MM.1S (cell line): ENCODE measurements at regions not wholly inside any gene's neighbourhood (a gene's known extent, or its start where the extent isn't known, plus 50 kb on each side); places are given as distances from the start of the nearest gene placed in this dataset.

Experiments used
- DNase-seq: peaks from one replicate; pipeline ENCODE4 v3.0.0-alpha.2; 2015
- H2AFZ ChIP-seq: fragments of 300-600 bp; sonication (generic); 2 replicates; pipeline ENCODE4 v1.6.0; 2016; ENCODE audit warnings: antibody characterized with exemption, low read length
- H3F3A ChIP-seq: fragments of 300-600 bp; sonication (generic); 2 replicates; pipeline ENCODE4 v1.6.1; 2016; ENCODE audit warnings: mild to moderate bottlenecking, antibody characterized with exemption, low read length, moderate library complexity, mixed read lengths; ENCODE audit not compliant: insufficient read depth
- H3K27ac ChIP-seq: fragments of 300-600 bp; sonication (generic); 2 replicates; pipeline ENCODE4 v1.5.1; 2016; ENCODE audit warnings: mild to moderate bottlenecking, low read length
- H3K27me3 ChIP-seq: fragments of 300-600 bp; sonication (generic); replicated peaks from 2 replicates; pipeline ENCODE4 v1.6.0; 2016; ENCODE audit warnings: low read length; ENCODE audit not compliant: insufficient read depth
- H3K36me3 ChIP-seq: fragments of 300-600 bp; sonication (generic); replicated peaks from 2 replicates; pipeline ENCODE4 v1.6.1; 2016; ENCODE audit warnings: mild to moderate bottlenecking, low read length, mixed read lengths; ENCODE audit not compliant: insufficient read depth
- H3K4me1 ChIP-seq: fragments of 300-600 bp; sonication (generic); 2 replicates; pipeline ENCODE4 v1.6.1; 2016; ENCODE audit warnings: low read length, mixed read lengths
- H3K4me2 ChIP-seq: fragments of 300-600 bp; sonication (generic); 2 replicates; pipeline ENCODE4 v1.6.0; 2016; ENCODE audit warnings: low read depth, low read length
- H3K4me3 ChIP-seq: fragments of 300-600 bp; sonication (generic); 2 replicates; pipeline ENCODE4 v1.5.1; 2016; ENCODE audit warnings: low read length, mixed read lengths
- H3K79me2 ChIP-seq: fragments of 300-600 bp; sonication (generic); 2 replicates; pipeline ENCODE4 v1.6.1; 2016; ENCODE audit warnings: mixed run types, low read length, mixed read lengths
- H3K9ac ChIP-seq: fragments of 300-600 bp; sonication (generic); 2 replicates; pipeline ENCODE4 v1.6.1; 2016; ENCODE audit warnings: low read length, mixed read lengths
- H3K9me2 ChIP-seq: fragments of 300-600 bp; sonication (generic); replicated peaks from 2 replicates; pipeline ENCODE4 v1.6.1; 2016; ENCODE audit warnings: mild to moderate bottlenecking, low read length, mixed read lengths; ENCODE audit not compliant: insufficient read depth
- H3K9me3 ChIP-seq: fragments of 300-600 bp; sonication (generic); replicated peaks from 2 replicates; pipeline ENCODE4 v1.6.1; 2016; ENCODE audit warnings: mild to moderate bottlenecking, low read length, mixed read lengths; ENCODE audit not compliant: insufficient read depth
- H4K20me1 ChIP-seq: fragments of 300-600 bp; sonication (generic); 2 replicates; pipeline ENCODE4 v1.6.1; 2016; ENCODE audit warnings: mild to moderate bottlenecking, low read length, moderate library complexity, mixed read lengths; ENCODE audit not compliant: insufficient read depth
- EZH2 ChIP-seq: fragments of 300-600 bp; sonication (generic); optimal IDR thresholded peaks from 2 replicates; pipeline ENCODE3; 2017; ENCODE audit warnings: low read depth, mild to moderate bottlenecking, antibody characterized with exemption, low read length, mixed read lengths
- EZH2phosphoT487 ChIP-seq: fragments of 300-600 bp; sonication (generic); IDR thresholded peaks from 2 replicates; pipeline ENCODE4 v1.6.1; 2018; ENCODE audit warnings: antibody characterized with exemption, low read length
- TF ChIP-seq, protein P1 (sequence below): fragments of 300-600 bp; sonication (generic); IDR thresholded peaks from 2 replicates; pipeline ENCODE4 v1.5.1; 2016; ENCODE audit warnings: antibody characterized with exemption, low read length, mixed read lengths

DNA sequence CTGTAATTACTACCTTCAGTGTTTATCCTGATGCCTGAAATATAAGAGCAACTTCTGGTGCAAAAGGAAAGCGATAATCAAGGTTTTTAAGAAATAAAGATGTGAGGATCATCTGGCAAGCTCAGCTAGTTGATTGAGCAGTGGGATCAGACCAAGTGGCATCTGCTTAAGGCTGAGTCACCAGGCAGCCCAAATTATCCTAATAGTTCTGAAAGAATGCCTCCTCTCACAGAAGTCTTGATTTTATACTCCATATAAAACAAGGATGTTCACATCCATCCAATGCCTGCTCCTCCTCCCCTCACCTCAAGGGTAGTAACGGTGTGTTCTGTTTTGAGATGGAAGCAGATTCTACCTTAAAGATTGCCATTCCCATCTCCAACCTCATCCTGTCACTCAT, 134.5 kb upstream of the RASGEF1B start:
- Histone ChIP-seq H3K4me3 (no peak overlapping the region), H3K9ac (no peak overlapping the region), H3K27me3 (no peaks in the 10 kb centered on the region), H3K9me2 (no peaks in the 10 kb centered on the region), H2AFZ (no peak overlapping the region), H3K4me2 (no peak overlapping the region), H3K27ac (no peak overlapping the region), H3K4me1 (no peaks in the 10 kb centered on the region), H3K36me3 (no peaks in the 10 kb centered on the region), H3K79me2 (no peaks in the 10 kb centered on the region), H4K20me1 (no peaks in the 10 kb centered on the region), H3F3A (no peaks in the 10 kb centered on the region), H3K9me3 (no peaks in the 10 kb centered on the region)
- DNase-seq, result no peak
- TF ChIP-seq, protein P1, sequence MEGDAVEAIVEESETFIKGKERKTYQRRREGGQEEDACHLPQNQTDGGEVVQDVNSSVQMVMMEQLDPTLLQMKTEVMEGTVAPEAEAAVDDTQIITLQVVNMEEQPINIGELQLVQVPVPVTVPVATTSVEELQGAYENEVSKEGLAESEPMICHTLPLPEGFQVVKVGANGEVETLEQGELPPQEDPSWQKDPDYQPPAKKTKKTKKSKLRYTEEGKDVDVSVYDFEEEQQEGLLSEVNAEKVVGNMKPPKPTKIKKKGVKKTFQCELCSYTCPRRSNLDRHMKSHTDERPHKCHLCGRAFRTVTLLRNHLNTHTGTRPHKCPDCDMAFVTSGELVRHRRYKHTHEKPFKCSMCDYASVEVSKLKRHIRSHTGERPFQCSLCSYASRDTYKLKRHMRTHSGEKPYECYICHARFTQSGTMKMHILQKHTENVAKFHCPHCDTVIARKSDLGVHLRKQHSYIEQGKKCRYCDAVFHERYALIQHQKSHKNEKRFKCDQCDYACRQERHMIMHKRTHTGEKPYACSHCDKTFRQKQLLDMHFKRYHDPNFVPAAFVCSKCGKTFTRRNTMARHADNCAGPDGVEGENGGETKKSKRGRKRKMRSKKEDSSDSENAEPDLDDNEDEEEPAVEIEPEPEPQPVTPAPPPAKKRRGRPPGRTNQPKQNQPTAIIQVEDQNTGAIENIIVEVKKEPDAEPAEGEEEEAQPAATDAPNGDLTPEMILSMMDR, result no peak
- no peak for TF ChIP-seq EZH2
- TF ChIP-seq EZH2phosphoT487, result no peak

DNA sequence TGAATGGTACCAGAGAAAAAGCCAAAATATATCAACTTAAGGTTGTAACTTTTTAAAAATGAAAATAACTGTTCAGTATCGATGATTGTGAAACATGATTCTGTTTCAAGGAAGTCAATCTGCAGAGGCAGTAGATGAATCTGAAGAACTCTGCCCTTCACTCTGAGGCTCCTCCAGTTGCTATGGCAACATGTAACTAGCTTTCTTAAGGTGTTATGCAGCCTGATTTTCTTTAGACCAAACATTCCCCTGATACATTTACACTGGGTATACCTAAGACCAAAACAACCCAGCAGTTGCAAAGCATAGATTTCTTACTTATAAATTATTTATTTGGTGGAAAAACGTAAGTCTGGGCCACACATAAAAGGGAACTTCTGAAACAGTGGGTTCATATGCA, 133.6 kb upstream of the RASGEF1B start:
- TF ChIP-seq EZH2, result no peak
- TF ChIP-seq, protein P1, result no peak
- TF ChIP-seq EZH2phosphoT487, result no peak
- H3K36me3 ChIP-seq, result no peaks in the 10 kb centered on the region
- no peak overlapping the region for H3K27ac ChIP-seq
- no peaks in the 10 kb centered on the region for H3K9me2 ChIP-seq
- no peak overlapping the region for H3K4me2 ChIP-seq
- H4K20me1 ChIP-seq, result no peaks in the 10 kb centered on the region
- H3K4me1 ChIP-seq, result no peaks in the 10 kb centered on the region
- H3K79me2 ChIP-seq, result no peaks in the 10 kb centered on the region
- no peaks in the 10 kb centered on the region for H3F3A ChIP-seq
- DNase-seq, result no peak
- H3K9ac ChIP-seq, result no peak overlapping the region
- H3K4me3 ChIP-seq, result no peak overlapping the region
- H3K9me3 ChIP-seq, result no peaks in the 10 kb centered on the region
- no peak overlapping the region for H2AFZ ChIP-seq
- H3K27me3 ChIP-seq, result no peaks in the 10 kb centered on the region

DNA sequence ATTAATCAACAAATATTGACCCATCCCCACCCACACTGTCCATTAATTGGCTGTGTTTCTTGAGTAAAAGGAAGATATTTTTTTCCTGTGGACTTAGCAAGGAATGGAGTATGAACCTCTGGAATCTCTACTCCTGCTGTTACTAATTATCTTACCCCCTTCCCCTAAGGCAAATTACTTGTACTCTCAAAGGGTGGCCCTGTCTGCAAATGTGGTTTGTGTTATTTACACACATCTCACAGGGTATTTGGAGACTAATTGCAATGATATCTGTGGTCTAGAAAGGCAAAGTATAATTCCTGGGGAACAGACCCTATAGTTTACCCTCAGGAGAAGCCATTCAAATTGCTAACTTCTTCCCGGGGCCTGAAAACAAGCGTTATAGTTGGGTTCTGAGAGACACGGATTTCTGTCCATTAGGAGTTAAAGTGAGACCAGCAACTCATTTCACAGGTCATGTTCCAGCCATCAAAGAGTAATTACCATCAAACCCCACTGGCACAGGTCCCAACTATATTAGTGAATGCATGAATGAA, 133.0 kb upstream of the RASGEF1B start:
- Histone ChIP-seq H3K9ac (no peak overlapping the region), H3K9me3 (no peaks in the 10 kb centered on the region), H3K27me3 (no peaks in the 10 kb centered on the region), H3K4me2 (no peak overlapping the region), H3K9me2 (no peaks in the 10 kb centered on the region), H3K4me1 (no peaks in the 10 kb centered on the region), H3K36me3 (no peaks in the 10 kb centered on the region), H3K27ac (no peak overlapping the region), H3K79me2 (no peaks in the 10 kb centered on the region), H3F3A (no peaks in the 10 kb centered on the region), H4K20me1 (no peaks in the 10 kb centered on the region), H3K4me3 (no peak overlapping the region), H2AFZ (no peak overlapping the region)
- DNase-seq, result no peak
- TF ChIP-seq EZH2phosphoT487 (no peak), EZH2 (no peak)
- TF ChIP-seq, protein P1, result no peak
